ENCODE measurements at regions not wholly inside any gene's neighbourhood (a gene's known extent, or its start where the extent isn't known, plus 50 kb on each side); places are given as distances from the start of the nearest gene placed in this dataset.
"Not testable (repeated sequence)": the region's sequence is repeated elsewhere in the genome, so short reads cannot be mapped to it uniquely, and the experiment has no call there.

DNA sequence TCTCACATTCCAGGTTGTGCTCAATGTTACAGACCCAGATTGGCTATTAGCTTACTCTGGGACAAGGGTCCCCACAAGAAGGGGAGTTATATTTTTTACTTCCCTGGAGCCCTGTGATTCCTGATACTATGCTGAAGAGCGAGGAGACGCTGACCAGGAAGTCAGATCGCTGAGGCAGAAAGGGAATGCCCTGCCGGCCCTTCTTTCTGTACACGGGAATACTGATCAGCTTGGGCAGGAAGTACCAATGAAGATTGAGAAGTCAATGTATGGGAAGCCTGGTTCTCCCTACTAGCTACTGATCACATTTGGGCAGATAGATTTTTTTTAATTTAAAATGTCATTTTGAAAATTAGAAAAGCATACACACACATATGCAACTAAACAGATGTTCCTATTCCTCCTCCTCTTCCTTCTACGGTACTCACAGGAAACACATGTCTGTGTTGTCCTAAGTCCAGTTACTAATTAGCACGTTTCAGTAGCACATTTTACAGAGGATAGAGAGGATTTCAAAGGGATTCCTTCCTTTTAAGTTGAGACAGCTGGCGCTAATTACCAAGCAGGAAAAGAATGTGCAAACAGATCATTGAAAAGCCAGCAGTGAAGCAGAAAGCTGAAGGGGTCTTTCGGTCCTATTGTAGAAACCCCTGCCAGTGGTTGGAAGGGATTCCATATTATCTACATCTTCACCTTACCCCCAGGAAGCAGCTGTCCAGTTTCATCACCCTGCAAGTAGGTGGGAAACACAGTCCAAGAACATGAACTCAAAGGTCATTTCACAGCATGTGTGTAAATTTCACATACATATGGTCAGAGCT is 292.4 kb downstream of the DUSP6 start:
- POLR2A ChIA-PET (ENCODE audit: unreplicated experiment) = no interaction called here
- intact Hi-C loops (cut with micrococcal nuclease; ENCODE audit: unreplicated experiment) = loop anchor here (10.0 kb wide), 1 partner anchor 105 kb away; no protein-coding TSS in a partner anchor
- H2AFZ ChIP-seq = no peak overlapping the region

DNA sequence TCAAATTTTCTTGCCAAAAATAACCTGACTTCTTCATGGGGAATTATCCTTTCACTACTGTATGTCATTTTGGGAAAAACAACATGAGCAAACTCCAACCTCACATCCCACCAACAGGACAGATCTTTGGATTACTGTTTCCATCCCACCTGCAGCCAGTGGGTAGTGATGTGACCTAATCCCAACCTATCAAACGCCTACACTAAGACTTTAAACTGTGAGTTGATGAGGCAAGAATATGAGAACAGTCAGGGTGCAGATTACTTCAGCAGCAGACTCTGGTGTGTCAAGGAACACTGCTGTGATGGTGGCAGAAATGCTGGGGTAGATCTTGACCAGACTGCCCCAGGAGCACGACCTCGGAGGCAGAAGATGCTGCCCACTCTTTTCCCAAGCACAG is 293.2 kb downstream of the DUSP6 start:
- no peak for DNase-seq
- intact Hi-C loops (cut with micrococcal nuclease; ENCODE audit: unreplicated experiment) = loop anchor here (10.0 kb wide), 1 partner anchor 106 kb away; no protein-coding TSS in a partner anchor
- H3K4me2 ChIP-seq = no peak overlapping the region
- H2AFZ ChIP-seq = no peak overlapping the region
- TF ChIP-seq EZH2 (IDR thresholded peaks at IDR 0.05; ENCODE audit: low read depth) = no peak
- TF ChIP-seq, protein P1, sequence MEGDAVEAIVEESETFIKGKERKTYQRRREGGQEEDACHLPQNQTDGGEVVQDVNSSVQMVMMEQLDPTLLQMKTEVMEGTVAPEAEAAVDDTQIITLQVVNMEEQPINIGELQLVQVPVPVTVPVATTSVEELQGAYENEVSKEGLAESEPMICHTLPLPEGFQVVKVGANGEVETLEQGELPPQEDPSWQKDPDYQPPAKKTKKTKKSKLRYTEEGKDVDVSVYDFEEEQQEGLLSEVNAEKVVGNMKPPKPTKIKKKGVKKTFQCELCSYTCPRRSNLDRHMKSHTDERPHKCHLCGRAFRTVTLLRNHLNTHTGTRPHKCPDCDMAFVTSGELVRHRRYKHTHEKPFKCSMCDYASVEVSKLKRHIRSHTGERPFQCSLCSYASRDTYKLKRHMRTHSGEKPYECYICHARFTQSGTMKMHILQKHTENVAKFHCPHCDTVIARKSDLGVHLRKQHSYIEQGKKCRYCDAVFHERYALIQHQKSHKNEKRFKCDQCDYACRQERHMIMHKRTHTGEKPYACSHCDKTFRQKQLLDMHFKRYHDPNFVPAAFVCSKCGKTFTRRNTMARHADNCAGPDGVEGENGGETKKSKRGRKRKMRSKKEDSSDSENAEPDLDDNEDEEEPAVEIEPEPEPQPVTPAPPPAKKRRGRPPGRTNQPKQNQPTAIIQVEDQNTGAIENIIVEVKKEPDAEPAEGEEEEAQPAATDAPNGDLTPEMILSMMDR (conservative IDR thresholded peaks at IDR 0.05) = no peak
- peaks cover 9% of the 10 kb centered on the region for H3K9me3 ChIP-seq (ENCODE audit: insufficient read depth, low read depth)
- BruUV-seq (replicated peaks) = no TSS peak
- no peak overlapping the region for H3K27ac ChIP-seq
- H3K4me1 ChIP-seq (replicated peaks; ENCODE audit: insufficient read depth) = no peaks in the 10 kb centered on the region
- no peaks in the 10 kb centered on the region for H3K27me3 ChIP-seq (ENCODE audit: insufficient read depth, low read depth)
- ChIA-PET CTCF (no interaction called here), POLR2A (ENCODE audit: unreplicated experiment) (no interaction called here)
- no peaks in the 10 kb centered on the region for H4K20me1 ChIP-seq (ENCODE audit: insufficient read depth)
- H3K79me2 ChIP-seq (ENCODE audit: low read depth) = no peaks in the 10 kb centered on the region
- H3K4me3 ChIP-seq = no peak overlapping the region
- H3K36me3 ChIP-seq (ENCODE audit: low read depth) = no peaks in the 10 kb centered on the region
- no peaks in the 10 kb centered on the region; the same call in 1 of the 2 replicates for H3K9me2 ChIP-seq (ENCODE audit: insufficient read depth)
- no peaks in the 10 kb centered on the region for H3F3A ChIP-seq (ENCODE audit: insufficient read depth, low read depth)

More for the DNA sequence above, 292.4 kb downstream of the DUSP6 start:
- H3K4me2 ChIP-seq = no peak overlapping the region
- no peak for DNase-seq
- no peaks in the 10 kb centered on the region for H3K27me3 ChIP-seq (ENCODE audit: insufficient read depth, low read depth)
- H3F3A ChIP-seq (ENCODE audit: insufficient read depth, low read depth) = no peaks in the 10 kb centered on the region
- TF ChIP-seq EZH2 (IDR thresholded peaks at IDR 0.05; ENCODE audit: low read depth) = no peak
- TF ChIP-seq, protein P1 (conservative IDR thresholded peaks at IDR 0.05) = no peak
- H4K20me1 ChIP-seq (ENCODE audit: insufficient read depth) = no peaks in the 10 kb centered on the region
- CTCF ChIA-PET = no interaction called here
- BruUV-seq (replicated peaks) = no TSS peak
- no peaks in the 10 kb centered on the region for H3K79me2 ChIP-seq (ENCODE audit: low read depth)
- H3K9me2 ChIP-seq (ENCODE audit: insufficient read depth) = no peaks in the 10 kb centered on the region; the same call in 1 of the 2 replicates
- peaks cover 9% of the 10 kb centered on the region for H3K4me1 ChIP-seq (replicated peaks; ENCODE audit: insufficient read depth)
- no peak overlapping the region for H3K4me3 ChIP-seq
- no peaks in the 10 kb centered on the region for H3K36me3 ChIP-seq (ENCODE audit: low read depth)
- H3K9me3 ChIP-seq (ENCODE audit: insufficient read depth, low read depth) = peaks cover 16% of the 10 kb centered on the region
- H3K27ac ChIP-seq = no peak overlapping the region

DNA sequence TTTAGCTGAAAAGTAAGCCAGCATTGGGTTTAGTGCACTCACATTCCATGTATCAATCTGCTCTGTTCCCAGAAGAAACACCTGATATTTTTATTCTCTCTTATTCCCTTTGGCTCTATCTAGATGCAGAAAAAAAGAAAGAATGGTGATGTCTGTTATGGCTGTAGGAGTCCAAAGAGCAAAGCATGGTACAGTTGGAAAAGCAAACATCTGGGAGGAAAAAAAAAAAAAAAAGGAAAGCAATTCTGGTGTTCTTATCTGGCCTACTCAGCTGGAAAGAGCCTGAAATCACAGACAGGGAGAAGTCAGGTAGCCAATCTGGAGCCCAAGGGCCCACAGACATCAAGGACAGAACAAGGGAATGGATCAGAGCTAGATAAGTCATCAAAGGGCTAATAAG is 293.9 kb downstream of the DUSP6 start:
- Histone ChIP-seq H3K36me3 (ENCODE audit: low read depth) (no peaks in the 10 kb centered on the region), H3K4me2 (no peak overlapping the region), H3K4me1 (replicated peaks; ENCODE audit: insufficient read depth) (no peaks in the 10 kb centered on the region), H3K27me3 (ENCODE audit: insufficient read depth, low read depth) (no peaks in the 10 kb centered on the region), H3F3A (ENCODE audit: insufficient read depth, low read depth) (no peaks in the 10 kb centered on the region), H3K27ac (no peak overlapping the region), H4K20me1 (ENCODE audit: insufficient read depth) (no peaks in the 10 kb centered on the region), H3K9me2 (ENCODE audit: insufficient read depth) (no peaks in the 10 kb centered on the region; the same call in 1 of the 2 replicates), H3K79me2 (ENCODE audit: low read depth) (no peaks in the 10 kb centered on the region), H2AFZ (no peak overlapping the region), H3K9me3 (ENCODE audit: insufficient read depth, low read depth) (peaks cover 4% of the 10 kb centered on the region; the same call in 1 of the 2 replicates), H3K4me3 (no peak overlapping the region)
- POLR2A ChIA-PET (ENCODE audit: unreplicated experiment) = no interaction called here
- CTCF ChIA-PET = interaction anchor here (0.5 kb wide), 1 partner anchor 1882 kb away, joined by 3 read pairs; no protein-coding TSS in a partner anchor
- no peak for TF ChIP-seq EZH2 (IDR thresholded peaks at IDR 0.05; ENCODE audit: low read depth)
- TF ChIP-seq, protein P1 (conservative IDR thresholded peaks at IDR 0.05) = no peak
- BruUV-seq (replicated peaks) = no TSS peak
- intact Hi-C loops (cut with micrococcal nuclease; ENCODE audit: unreplicated experiment) = loop anchor here (10.0 kb wide), 1 partner anchor 106 kb away; no protein-coding TSS in a partner anchor
- no peak for DNase-seq

DNA sequence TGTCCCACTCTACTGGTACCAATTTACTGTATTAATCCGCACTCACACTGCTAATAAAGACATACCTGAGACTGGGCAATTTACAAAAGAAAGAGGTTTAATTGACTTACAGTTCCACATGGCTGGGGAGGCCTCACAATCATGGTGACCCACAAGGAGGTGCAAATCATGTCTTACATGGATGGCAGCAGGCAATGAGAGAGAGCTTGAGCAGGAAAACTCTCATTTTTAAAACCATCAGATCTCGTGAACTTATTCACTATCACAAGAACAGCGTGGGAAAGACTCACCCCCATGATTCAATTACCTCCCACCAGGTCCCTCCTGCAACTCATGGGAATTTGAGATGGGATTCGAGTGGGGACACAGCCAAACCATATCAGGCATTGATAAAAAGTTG is 298.5 kb downstream of the DUSP6 start:
- BruUV-seq (replicated peaks); POLR2A ChIA-PET (ENCODE audit: unreplicated experiment): not testable (repeated sequence)

More for the DNA sequence above, 298.5 kb downstream of the DUSP6 start:
- intact Hi-C loops (cut with micrococcal nuclease; ENCODE audit: unreplicated experiment) = loop anchor here (5.0 to 10.0 kb wide), 2 partner anchors 111 to 173 kb away; no protein-coding TSS in a partner anchor
- H3K27me3 ChIP-seq (ENCODE audit: insufficient read depth, low read depth); H3K79me2 ChIP-seq (ENCODE audit: low read depth); H3K4me1 ChIP-seq (replicated peaks; ENCODE audit: insufficient read depth); H3K4me3 ChIP-seq; H3K36me3 ChIP-seq (ENCODE audit: low read depth); H3F3A ChIP-seq (ENCODE audit: insufficient read depth, low read depth); CTCF ChIA-PET; H2AFZ ChIP-seq; H3K9me2 ChIP-seq (ENCODE audit: insufficient read depth); H3K27ac ChIP-seq; H4K20me1 ChIP-seq (ENCODE audit: insufficient read depth); H3K4me2 ChIP-seq; DNase-seq: not testable (repeated sequence)
- H3K9me3 ChIP-seq (ENCODE audit: insufficient read depth, low read depth) = peaks cover 11% of the 10 kb centered on the region; the same call in 1 of the 2 replicates
